Endodermal cell (in vitro differentiated cells): ENCODE measurements at regions not wholly inside any gene's neighbourhood (a gene's known extent, or its start where the extent isn't known, plus 50 kb on each side); places are given as distances from the start of the nearest gene placed in this dataset.

ENCODE experiments used
- DNase-seq: peaks from one replicate; pipeline ENCODE4 v3.0.0-alpha.2; 2017
- H3K27ac ChIP-seq: 2 replicates; pipeline ENCODE4 v1.5.1; 2013; ENCODE audit warnings: mild to moderate bottlenecking, low read depth, low read length, moderate library complexity
- H3K27me3 ChIP-seq: 2 replicates; pipeline ENCODE4 v1.6.1; 2013; ENCODE audit warnings: mild to moderate bottlenecking, low read length, moderate library complexity; ENCODE audit not compliant: insufficient read depth, control insufficient read depth, poor library complexity, severe bottlenecking
- H3K36me3 ChIP-seq: 2 replicates; pipeline ENCODE4 v1.7.0; 2013; ENCODE audit warnings: mild to moderate bottlenecking, low read length, moderate library complexity; ENCODE audit not compliant: control insufficient read depth, insufficient read depth
- H3K4me1 ChIP-seq: one replicate; pipeline ENCODE4 v1.7.0; 2013; ENCODE audit warnings: low read length; ENCODE audit not compliant: control insufficient read depth, insufficient read depth
- H3K4me3 ChIP-seq: 2 replicates; pipeline ENCODE4 v1.5.1; 2013; ENCODE audit warnings: mild to moderate bottlenecking, low read length, moderate library complexity
- H3K9ac ChIP-seq: 2 replicates; pipeline ENCODE4 v1.6.1; 2013; ENCODE audit warnings: mild to moderate bottlenecking, low read length, moderate library complexity; ENCODE audit not compliant: poor library complexity, severe bottlenecking; ENCODE audit errors: extremely low read depth
- H3K9me3 ChIP-seq: 2 replicates; pipeline ENCODE4 v1.6.1; 2013; ENCODE audit warnings: mild to moderate bottlenecking, low read length, moderate library complexity; ENCODE audit not compliant: control insufficient read depth
- H3K27ac Mint-ChIP-seq: 2 replicates; pipeline ENCODE4 v1.8.0; 2020; ENCODE audit warnings: mixed read lengths
- H3K27me3 Mint-ChIP-seq: 2 replicates; pipeline ENCODE4 v1.8.0; 2021; ENCODE audit warnings: mild to moderate bottlenecking, mixed read lengths; ENCODE audit not compliant: insufficient read depth
- H3K36me3 Mint-ChIP-seq: 2 replicates; pipeline ENCODE4 v1.8.0; 2020; ENCODE audit warnings: low read depth, mixed read lengths
- H3K4me1 Mint-ChIP-seq: 2 replicates; pipeline ENCODE4 v1.8.0; 2020; ENCODE audit warnings: mixed read lengths
- H3K4me3 Mint-ChIP-seq: 2 replicates; pipeline ENCODE4 v1.8.0; 2020; ENCODE audit warnings: mild to moderate bottlenecking, moderate library complexity, mixed read lengths
- H3K9me3 Mint-ChIP-seq: 2 replicates; pipeline ENCODE4 v1.8.0; 2020; ENCODE audit warnings: mild to moderate bottlenecking, mixed read lengths
- CTCF ChIP-seq: fragments of 200-600 bp; sonication (generic); conservative IDR thresholded peaks from 2 replicates; pipeline ENCODE4 v1.5.0; 2021; ENCODE audit warnings: antibody characterized with exemption, mild to moderate bottlenecking
- WGBS, 2 experiments: methylation state at CpG; one replicate each; pipeline versions ENCODE4 v1.1.5 to v1.1.7; 2013; ENCODE audit warnings: missing lambda C conversion rate in 2 of 2, mixed read lengths in 1 of 2; ENCODE audit not compliant: insufficient coverage in 1 of 2, insufficient read length in 1 of 2; 5-methylcytosine and 5-hydroxymethylcytosine counted together

DNA sequence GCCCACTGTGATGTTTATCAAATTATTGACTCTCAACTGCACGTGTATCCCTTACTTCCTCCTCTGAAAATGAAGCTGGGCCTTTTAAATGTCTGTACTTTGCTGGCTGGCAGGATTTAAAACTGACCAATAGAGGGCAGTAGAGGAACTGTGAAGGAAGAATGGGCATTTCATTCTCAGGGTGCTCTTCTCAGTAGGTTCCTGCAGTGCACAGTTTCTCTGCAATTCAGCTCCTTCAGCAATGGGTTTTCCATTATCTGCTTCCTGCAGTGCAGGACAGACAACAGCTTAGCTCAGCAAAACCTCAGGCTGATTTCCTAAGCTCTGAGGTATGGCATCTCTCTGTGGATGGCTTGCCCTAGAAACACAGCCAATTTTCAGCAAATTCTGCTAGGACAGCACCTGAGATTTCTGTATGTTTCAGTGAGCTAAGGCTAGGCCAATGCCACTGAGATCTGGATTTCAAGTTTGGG, 298.4 kb upstream of the PRDM9 start:
- Mint-ChIP-seq H3K4me1 (peaks cover 6% of the 10 kb centered on the region), H3K9me3 (no peaks in the 10 kb centered on the region), H3K27ac (no peak overlapping the region), H3K27me3 (no peaks in the 10 kb centered on the region), H3K36me3 (no peaks in the 10 kb centered on the region), H3K4me3 (no peak overlapping the region)
- no peak overlapping the region for H3K27ac ChIP-seq
- peak; percentile 92 for TF ChIP-seq CTCF
- H3K9ac ChIP-seq = no peak overlapping the region
- peak; percentile 72 for DNase-seq
- no peaks in the 10 kb centered on the region for H3K27me3 ChIP-seq
- no peaks in the 10 kb centered on the region for H3K9me3 ChIP-seq
- no peaks in the 10 kb centered on the region for H3K36me3 ChIP-seq
- no peaks in the 10 kb centered on the region for H3K4me1 ChIP-seq
- WGBS, 2 experiments = 14% methylated on average over 1 of the region's 1 CpG; no CpG with 5 or more reads in 1 of the 2 experiments
- no peak overlapping the region for H3K4me3 ChIP-seq

- peaks cover 3% of the 10 kb centered on the region for H3K9me3 ChIP-seq
- no peaks in the 10 kb centered on the region for H3K36me3 ChIP-seq
- H3K9ac ChIP-seq = no peak overlapping the region
- no peak for DNase-seq
- no peaks in the 10 kb centered on the region for H3K4me1 ChIP-seq
- H3K27me3 ChIP-seq = no peaks in the 10 kb centered on the region
- peaks cover 1% of the 10 kb centered on the region for H3K4me1 Mint-ChIP-seq
- no peak for TF ChIP-seq CTCF
- no peak overlapping the region for H3K4me3 Mint-ChIP-seq
- no peak overlapping the region for H3K27ac ChIP-seq
- no peak overlapping the region for H3K27ac Mint-ChIP-seq
- no peaks in the 10 kb centered on the region for H3K27me3 Mint-ChIP-seq
- no peaks in the 10 kb centered on the region for H3K36me3 Mint-ChIP-seq
- H3K4me3 ChIP-seq = no peak overlapping the region
- peaks cover 10% of the 10 kb centered on the region for H3K9me3 Mint-ChIP-seq
Observed at GRCh38 chr5:23204111-23204510, 303.3 kb upstream of the PRDM9 start.

GRCh38 chr5:23169660-23170416, 316.7 kb upstream of the CDH12 start:
- H3K36me3 Mint-ChIP-seq = peaks cover 2% of the 10 kb centered on the region
- H3K27me3 Mint-ChIP-seq = no peaks in the 10 kb centered on the region
- Histone ChIP-seq H3K36me3 (no peaks in the 10 kb centered on the region), H3K4me1 (no peaks in the 10 kb centered on the region), H3K4me3 (no peak overlapping the region), H3K27ac (no peak overlapping the region), H3K9me3 (peaks cover 11% of the 10 kb centered on the region), H3K9ac (no peak overlapping the region), H3K27me3 (no peaks in the 10 kb centered on the region)
- H3K9me3 Mint-ChIP-seq = peaks cover 25% of the 10 kb centered on the region
- DNase-seq = peak; percentile 52
- no peak overlapping the region for H3K27ac Mint-ChIP-seq
- H3K4me1 Mint-ChIP-seq = no peaks in the 10 kb centered on the region
- no peak overlapping the region for H3K4me3 Mint-ChIP-seq
- WGBS, 2 experiments = 89 to 100% methylated on average over 3 to 6 of the region's 7 CpGs
- TF ChIP-seq CTCF = no peak
